C4-2B (cell line): ENCODE measurements at regions not wholly inside any gene's neighbourhood (a gene's known extent, or its start where the extent isn't known, plus 50 kb on each side); places are given as distances from the start of the nearest gene placed in this dataset.

ENCODE experiments used
- CTCF ChIP-seq: fragments of 450-650 bp; conservative IDR thresholded peaks from 2 replicates; pipeline ENCODE4 v1.5.1; 2017; ENCODE audit warnings: mild to moderate bottlenecking
- ZFX ChIP-seq: fragments of 450-650 bp; IDR thresholded peaks from 2 replicates; pipeline ENCODE4 v1.6.1; 2017

GRCh38 chr7:42621543-42622219 lies 290.2 kb downstream of the C7orf25 start:
- TF ChIP-seq CTCF (no peak), ZFX (no peak)
